ENCODE measurements at regions not wholly inside any gene's neighbourhood (a gene's known extent, or its start where the extent isn't known, plus 50 kb on each side); places are given as distances from the start of the nearest gene placed in this dataset.

- H3K27me3 ChIP-seq = no peaks in the 10 kb centered on the region
- no peak overlapping the region for H3K27ac ChIP-seq
- 91% methylated on average over 19 of the region's 24 CpGs for WGBS
- TF ChIP-seq POLR2AphosphoS5 (IDR thresholded peaks at IDR 0.05) (no peak), CTCF (IDR thresholded peaks at IDR 0.05) (no peak), EP300 (IDR thresholded peaks at IDR 0.05) (no peak), POLR2A (IDR thresholded peaks at IDR 0.05) (no peak)
- H3K9me3 ChIP-seq = no peaks in the 10 kb centered on the region
- no peaks in the 10 kb centered on the region for H3K4me1 ChIP-seq
- no peak overlapping the region for H3K4me3 ChIP-seq
- DNase-seq (ENCODE audit: low spot score in 2 of 2) = no peak
- no peaks in the 10 kb centered on the region for H3K36me3 ChIP-seq
These were observed 50.3 kb downstream of the PTGR3 start for GRCh38 chr18:75158465-75159237.

DNA sequence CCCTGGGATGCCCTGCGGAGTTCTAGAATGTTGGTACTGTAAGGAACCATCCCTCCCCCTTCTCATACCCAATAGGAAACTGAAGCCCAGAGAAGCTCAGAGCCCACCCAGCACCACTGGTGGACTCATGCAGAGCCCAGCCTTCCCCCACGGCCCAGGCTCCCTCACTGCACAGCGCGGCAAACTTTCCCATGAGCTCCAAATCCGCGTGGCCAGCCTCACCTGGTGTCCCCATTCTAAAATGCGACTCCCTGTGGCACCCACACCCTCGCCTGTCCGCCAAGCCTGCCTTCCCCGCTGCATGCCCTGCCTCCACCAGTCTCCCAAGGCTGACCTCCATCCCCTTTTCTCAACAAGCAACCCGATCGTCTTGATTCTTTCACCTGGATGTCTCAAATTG is 51.1 kb downstream of the PTGR3 start:
- Histone ChIP-seq H3K4me1 (no peaks in the 10 kb centered on the region), H3K27me3 (no peaks in the 10 kb centered on the region), H3K27ac (no peak overlapping the region), H3K4me3 (no peak overlapping the region), H3K9me3 (no peaks in the 10 kb centered on the region), H3K36me3 (no peaks in the 10 kb centered on the region)
- DNase-seq (ENCODE audit: low spot score in 2 of 2) = no peak
- 94% methylated on average over 12 of the region's 12 CpGs for WGBS
- TF ChIP-seq POLR2A (IDR thresholded peaks at IDR 0.05) (no peak), CTCF (IDR thresholded peaks at IDR 0.05) (no peak), EP300 (IDR thresholded peaks at IDR 0.05) (no peak), POLR2AphosphoS5 (IDR thresholded peaks at IDR 0.05) (no peak)

GRCh38 chr18:75157381-75157780 is 51.6 kb downstream of the PTGR3 start:
- H3K9me3 ChIP-seq = no peaks in the 10 kb centered on the region
- DNase-seq (ENCODE audit: low spot score in 2 of 2) = no peak
- H3K36me3 ChIP-seq = no peaks in the 10 kb centered on the region
- no peak for TF ChIP-seq EP300 (IDR thresholded peaks at IDR 0.05)
- no peak for TF ChIP-seq POLR2A (IDR thresholded peaks at IDR 0.05)
- no peak for TF ChIP-seq POLR2AphosphoS5 (IDR thresholded peaks at IDR 0.05)
- TF ChIP-seq CTCF (IDR thresholded peaks at IDR 0.05) = no peak
- H3K27ac ChIP-seq = no peak overlapping the region
- no peaks in the 10 kb centered on the region for H3K27me3 ChIP-seq
- no peaks in the 10 kb centered on the region for H3K4me1 ChIP-seq
- WGBS = 92% methylated on average over 12 of the region's 12 CpGs
- H3K4me3 ChIP-seq = no peak overlapping the region

DNA sequence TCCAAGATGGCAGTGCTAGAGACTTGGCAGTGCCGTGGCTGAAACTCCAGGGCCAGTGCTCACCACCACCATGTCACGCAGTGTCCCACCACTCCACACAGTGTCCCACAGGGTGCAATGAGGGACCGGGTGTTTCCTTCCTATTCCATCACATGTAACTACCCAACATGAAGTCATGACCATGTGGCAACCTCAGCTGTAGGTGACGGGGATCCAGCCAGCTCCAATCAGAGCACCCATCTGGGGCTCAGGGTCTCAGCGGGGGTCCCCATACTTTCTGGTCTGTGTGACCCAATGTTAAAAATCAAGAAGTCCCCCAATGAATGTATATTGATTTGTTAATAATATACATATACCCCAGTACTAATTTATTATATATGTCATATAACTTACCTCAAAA is 52.1 kb downstream of the PTGR3 start:
- Histone ChIP-seq H3K27ac (no peak overlapping the region), H3K36me3 (no peaks in the 10 kb centered on the region), H3K27me3 (no peaks in the 10 kb centered on the region), H3K4me1 (no peaks in the 10 kb centered on the region), H3K9me3 (no peaks in the 10 kb centered on the region), H3K4me3 (no peak overlapping the region)
- no peak for DNase-seq (ENCODE audit: low spot score in 2 of 2)
- TF ChIP-seq POLR2A (IDR thresholded peaks at IDR 0.05) (no peak), CTCF (IDR thresholded peaks at IDR 0.05) (no peak), POLR2AphosphoS5 (IDR thresholded peaks at IDR 0.05) (no peak), EP300 (IDR thresholded peaks at IDR 0.05) (no peak)
- WGBS = 87% methylated on average over 3 of the region's 5 CpGs

- Histone ChIP-seq H3K27me3 (no peaks in the 10 kb centered on the region), H3K36me3 (no peaks in the 10 kb centered on the region), H3K4me1 (no peaks in the 10 kb centered on the region), H3K27ac (no peak overlapping the region), H3K9me3 (no peaks in the 10 kb centered on the region), H3K4me3 (no peak overlapping the region)
- TF ChIP-seq EP300 (IDR thresholded peaks at IDR 0.05) (no peak), POLR2AphosphoS5 (IDR thresholded peaks at IDR 0.05) (no peak), POLR2A (IDR thresholded peaks at IDR 0.05) (no peak)
- 92% methylated on average over 24 of the region's 24 CpGs for WGBS
- DNase-seq (ENCODE audit: low spot score in 2 of 2) = no peak
These were observed 52.7 kb downstream of the PTGR3 start for GRCh38 chr18:75156139-75156750.
